HG03064 (cell line): ENCODE measurements at regions not wholly inside any gene's neighbourhood (a gene's known extent, or its start where the extent isn't known, plus 50 kb on each side); places are given as distances from the start of the nearest gene placed in this dataset.

ENCODE experiments used
- ATAC-seq: cut with Tn5 transposase; IDR thresholded peaks from one replicate; pipeline ENCODE4 v1.9.1; 2021; ENCODE audit warnings: low read depth; ENCODE audit not compliant: unreplicated experiment

DNA sequence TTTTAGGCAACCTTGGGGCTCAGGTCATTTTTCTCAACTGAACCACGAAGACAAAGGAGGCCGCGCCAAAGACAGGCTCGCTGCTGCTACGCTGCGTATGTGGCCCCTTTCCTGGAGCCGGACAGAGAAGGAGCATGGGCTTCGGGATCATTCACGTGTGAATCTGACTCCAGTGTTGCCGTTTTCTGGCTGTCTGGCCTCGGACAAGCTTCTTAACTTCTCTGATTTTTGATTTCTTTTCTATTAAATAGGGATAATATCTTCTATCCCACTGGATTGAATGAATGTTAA lies 50.8 kb upstream of the ZNF366 start:
- no peak for ATAC-seq

- ATAC-seq = no peak
Observed at GRCh38 chr5:72557167-72558045, 50.2 kb upstream of the ZNF366 start.
